Endothelial cell of umbilical vein (primary cell): ENCODE measurements at regions not wholly inside any gene's neighbourhood (a gene's known extent, or its start where the extent isn't known, plus 50 kb on each side); places are given as distances from the start of the nearest gene placed in this dataset.

Experiments used
- BruUV-seq: library from RNA; stranded (reverse); fragments of 400-500 nt; replicated peaks from 2 replicates; lab custom pipeline; 2021; lab: Mats Ljungman, UMichigan
- CTCF ChIA-PET: fragments of 300-600, 350-600 bp; sonication (Branson Sonifier 250); formaldehyde crosslinking; loops from one replicate; lab custom pipeline; 2021; ENCODE audit warnings: antibody characterized with exemption, inconsistent platforms; lab: Charles Lee
- POLR2A ChIA-PET: fragments of 300-600, 350-600 bp; sonication (Branson Sonifier 250); formaldehyde crosslinking; loops from one replicate; lab custom pipeline; 2021; ENCODE audit warnings: antibody characterized with exemption, inconsistent platforms; lab: Charles Lee
- DNase-seq: peaks from one replicate; pipeline ENCODE4 v3.0.0-alpha.2; 2011; ENCODE audit warnings: low read depth, low spot score
- FAIRE-seq: peaks from 2 replicates; lab custom pipeline; 2011; peaks lifted over from hg19 to GRCh38; lab: Jason Lieb, UNC
- H2AFZ ChIP-seq: 2 replicates; pipeline ENCODE4 v1.6.0; 2012; ENCODE audit warnings: low read depth, low read length, control low read depth, inconsistent platforms
- H3K27ac ChIP-seq: 2 replicates; pipeline ENCODE4 v1.5.1; 2011; ENCODE audit warnings: low read depth, mild to moderate bottlenecking, control low read depth, low read length, moderate library complexity; ENCODE audit not compliant: insufficient read depth
- H3K27me3 ChIP-seq, 2 experiments: 2 replicates each; pipeline versions ENCODE4 v1.6.0 to v1.6.1; 2011; ENCODE audit warnings: low read length in 2 of 2, mixed read lengths in 1 of 2; ENCODE audit not compliant: control insufficient read depth in 2 of 2, insufficient read depth in 2 of 2
- H3K36me3 ChIP-seq, 2 experiments: 2 replicates in 1 of 2; 3 replicates in 1 of 2; pipeline ENCODE4 v1.5.1; 2011; ENCODE audit warnings: low read length in 2 of 2, mild to moderate bottlenecking in 1 of 2, moderate library complexity in 1 of 2; ENCODE audit not compliant: control insufficient read depth in 2 of 2, insufficient read depth in 2 of 2; ENCODE audit errors: extremely low read depth in 1 of 2
- H3K4me1 ChIP-seq: 3 replicates; pipeline ENCODE4 v1.5.1; 2011; ENCODE audit warnings: mild to moderate bottlenecking, low read length; ENCODE audit not compliant: control insufficient read depth, insufficient read depth; ENCODE audit errors: extremely low read depth
- H3K4me2 ChIP-seq: 2 replicates; pipeline ENCODE4 v1.6.1; 2011; ENCODE audit warnings: low read length, control low read depth, mixed read lengths; ENCODE audit not compliant: insufficient read depth
- H3K4me3 ChIP-seq, 3 experiments: fragments of 200-600 bp in 1 of 3; sonication (generic), shearing (Covaris generic) in 1 of 3; replicated peaks in 1 of 3; 2 replicates each; pipeline ENCODE4 v1.5.1; 2011 to 2016; ENCODE audit warnings: control low read depth in 3 of 3, low read length in 3 of 3, mild to moderate bottlenecking in 2 of 3, inconsistent platforms in 1 of 3, low read depth in 1 of 3, moderate library complexity in 1 of 3; ENCODE audit not compliant: insufficient read depth in 1 of 3
- H3K79me2 ChIP-seq: 2 replicates; pipeline ENCODE4 v1.6.0; 2012; ENCODE audit warnings: low read length, inconsistent platforms; ENCODE audit not compliant: control insufficient read depth, insufficient read depth
- H3K9ac ChIP-seq: replicated peaks from 2 replicates; pipeline ENCODE3; 2011; ENCODE audit warnings: low read length, control low read depth; ENCODE audit not compliant: insufficient read depth; ENCODE audit errors: extremely low read depth
- H3K9me1 ChIP-seq: replicated peaks from 3 replicates; pipeline ENCODE4 v1.6.0; 2011; ENCODE audit warnings: mild to moderate bottlenecking, low read length; ENCODE audit not compliant: control insufficient read depth, insufficient read depth; ENCODE audit errors: extremely low read depth
- H3K9me3 ChIP-seq: replicated peaks from 2 replicates; pipeline ENCODE4 v1.5.1; 2012; ENCODE audit warnings: low read length, inconsistent platforms; ENCODE audit not compliant: control insufficient read depth, insufficient read depth
- H4K20me1 ChIP-seq: replicated peaks from 2 replicates; pipeline ENCODE3; 2011; ENCODE audit warnings: mild to moderate bottlenecking, low read length; ENCODE audit not compliant: control insufficient read depth, insufficient read depth; ENCODE audit errors: extremely low read depth
- CTCF ChIP-seq, 2 donors: IDR thresholded peaks; 1 replicate in 1 of 2; 2 replicates in 1 of 2; pipeline ENCODE4 v1.5.1; 2011; ENCODE audit warnings: low read length in 2 of 2, mild to moderate bottlenecking in 2 of 2, moderate library complexity in 2 of 2, control low read depth in 1 of 2, inconsistent platforms in 1 of 2, low read depth in 1 of 2; ENCODE audit not compliant: insufficient read depth in 1 of 2; ENCODE audit errors: extremely low read depth in 1 of 2
- EZH2 ChIP-seq: IDR thresholded peaks from 2 replicates; pipeline ENCODE4 v1.6.1; 2012; ENCODE audit warnings: borderline replicate concordance, low read depth, mild to moderate bottlenecking, moderate library complexity, low read length, inconsistent platforms; ENCODE audit not compliant: severe bottlenecking
- FOS ChIP-seq: IDR thresholded peaks from 2 replicates; pipeline ENCODE4 v1.6.1; 2011; ENCODE audit warnings: mild to moderate bottlenecking, low read length, moderate library complexity, borderline replicate concordance; ENCODE audit not compliant: insufficient read depth
- GATA2 ChIP-seq: IDR thresholded peaks from 2 replicates; pipeline ENCODE4 v1.7.0; 2011; ENCODE audit warnings: low read depth, mild to moderate bottlenecking, moderate library complexity, mixed read lengths, low read length; ENCODE audit not compliant: insufficient read length, insufficient read depth
- JUN ChIP-seq: IDR thresholded peaks from 2 replicates; pipeline ENCODE4 v1.6.1; 2011; ENCODE audit warnings: borderline replicate concordance, low read depth; ENCODE audit not compliant: insufficient read length, insufficient read depth
- MAX ChIP-seq: IDR thresholded peaks from 2 replicates; pipeline ENCODE4 v1.6.1; 2011; ENCODE audit not compliant: insufficient read depth, insufficient read length
- POLR2A ChIP-seq: IDR thresholded peaks from 2 replicates; pipeline ENCODE4 v1.6.1; 2012; ENCODE audit warnings: low read depth, mild to moderate bottlenecking, control low read depth, low read length
- POLR2AphosphoS5 ChIP-seq: IDR thresholded peaks from 2 replicates; pipeline ENCODE4 v1.6.1; 2012; ENCODE audit warnings: low read depth, mild to moderate bottlenecking, control low read depth, low read length, moderate library complexity; ENCODE audit not compliant: insufficient read depth
- dilution Hi-C: fragments of 300-500 bp; cut with MboI; formaldehyde crosslinking; loops from one replicate; pipeline ENCODE4 v1.15.0; 2019; ENCODE audit warnings: low sequenced_read_pairs; ENCODE audit not compliant: extremely low pct_ligation_motif_present
- intact Hi-C: fragments of 100-400 bp; cut with micrococcal nuclease; formaldehyde crosslinking; loops from one replicate; pipeline ENCODE4 v1.10.0; 2022

- Histone ChIP-seq H3K9me1 (no peaks in the 10 kb centered on the region), H3K27ac (no peak overlapping the region), H4K20me1 (no peaks in the 10 kb centered on the region), H3K4me3 (no peak overlapping the region), H3K79me2 (no peaks in the 10 kb centered on the region), H3K27me3 (no peaks in the 10 kb centered on the region), H3K9ac (no peak overlapping the region), H3K9me3 (no peaks in the 10 kb centered on the region), H3K36me3 (no peaks in the 10 kb centered on the region), H3K4me2 (no peak overlapping the region), H3K4me1 (peaks cover 26% of the 10 kb centered on the region), H2AFZ (no peak overlapping the region)
- intact Hi-C loops (no loop called here), dilution Hi-C loops (no loop called here)
- no peak for DNase-seq
- TF ChIP-seq CTCF (IDR thresholded peaks at IDR 0.05; ENCODE audit: extremely low read depth in 1 of 2, insufficient read depth in 1 of 2, low read depth in 1 of 2, low read length in 2 of 2): no peak
- no peak for TF ChIP-seq FOS
- TF ChIP-seq JUN: no peak
- no peak for TF ChIP-seq EZH2
- no peak for TF ChIP-seq POLR2A
- TF ChIP-seq GATA2: no peak
- no peak for TF ChIP-seq POLR2AphosphoS5
- no peak for TF ChIP-seq MAX
- ChIA-PET CTCF (no interaction called here), POLR2A (no interaction called here)
- FAIRE-seq: no peak
- no TSS peak for BruUV-seq
These were observed 55.4 kb upstream of the NCOR2 start for GRCh38 chr12:124622764-124623163.
